HUDEP-2 (cell line): ENCODE measurements at regions not wholly inside any gene's neighbourhood (a gene's known extent, or its start where the extent isn't known, plus 50 kb on each side); places are given as distances from the start of the nearest gene placed in this dataset.

Experiments
- DNase-seq, 76 experiments: peaks; one replicate each; lab custom pipeline; 2025; ENCODE audit not compliant: unreplicated experiment in 76 of 76; lab: John Stamatoyannopoulos, UW

DNA sequence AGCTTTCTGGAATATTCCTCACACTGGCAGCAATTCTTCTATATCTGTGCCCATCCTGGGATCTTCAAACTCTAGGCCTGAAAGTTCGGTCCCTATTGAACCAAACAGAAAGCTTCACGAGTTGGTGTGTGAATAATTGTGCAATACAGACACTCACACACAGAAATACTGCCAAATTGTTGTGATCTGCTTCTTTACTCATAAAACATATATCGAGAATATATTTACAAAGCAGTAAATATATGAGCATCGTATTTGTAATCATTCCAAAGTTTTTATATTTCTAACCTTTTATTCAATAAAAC lies 56.6 kb upstream of the BEX4 start:
- no peak for DNase-seq

DNA sequence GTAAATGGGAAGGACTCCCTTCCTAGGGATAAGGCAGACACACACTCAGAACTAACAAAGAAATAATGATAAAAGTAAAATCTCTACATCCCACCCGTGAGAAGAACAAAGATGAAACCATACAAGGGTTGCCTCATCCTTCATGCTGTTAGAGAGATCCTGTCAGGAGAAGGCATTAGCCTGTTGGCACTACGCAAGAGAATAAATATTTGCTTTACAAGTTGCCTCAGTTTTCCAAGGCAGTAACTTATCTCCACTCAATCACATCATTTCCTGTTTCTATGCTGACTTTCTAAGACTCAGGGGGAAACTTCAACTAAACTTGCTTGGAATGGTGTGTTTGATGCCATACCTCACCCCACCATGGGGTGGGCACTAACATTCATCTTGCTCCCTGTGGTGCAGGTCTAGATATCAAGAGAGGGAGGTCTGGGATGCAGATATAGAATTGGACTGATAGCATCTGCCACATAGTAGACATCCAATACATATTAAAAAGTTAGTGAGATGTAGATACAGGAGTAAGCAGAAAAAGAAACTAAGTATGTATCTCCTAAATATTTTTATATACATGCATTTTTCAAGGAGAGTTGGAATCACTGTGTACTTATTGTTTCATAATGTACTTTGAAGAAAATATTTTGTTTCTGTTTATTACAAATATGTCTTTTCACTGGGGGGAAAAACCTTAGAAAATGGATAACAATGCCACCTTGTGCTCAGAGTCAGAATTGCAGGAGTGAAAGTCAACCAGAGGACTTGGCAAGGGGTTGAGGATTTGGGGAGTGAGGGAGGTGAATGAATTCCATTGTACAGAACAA lies 57.2 kb upstream of the BEX4 start:
- DNase-seq, result peak in 36 of 76 experiments; percentile 0 to 49 (median 7)

GRCh38 chrX:103155201-103155600 lies 59.7 kb upstream of the BEX4 start:
- no peak for DNase-seq

DNA sequence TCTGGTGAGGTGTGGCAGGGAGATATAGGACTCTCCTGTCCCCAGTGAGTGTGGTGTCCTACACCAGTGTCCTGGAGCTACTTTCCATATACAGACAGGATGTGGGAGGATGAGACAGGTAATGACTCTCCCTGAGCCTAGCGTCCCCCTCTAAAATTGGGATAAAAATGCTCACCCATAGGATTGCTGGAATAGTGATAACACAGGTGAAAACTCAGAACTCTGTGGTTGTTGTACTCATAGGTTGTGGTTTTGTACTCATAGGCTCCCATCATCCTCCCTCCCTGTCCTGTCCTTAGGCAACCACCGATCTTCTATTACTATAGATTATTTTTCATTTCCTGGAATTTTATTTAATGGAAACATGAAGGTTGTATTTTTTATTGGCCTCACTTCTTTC lies 60.7 kb upstream of the NXF3 start:
- peak in 2 of 76 experiments; percentile 0 for DNase-seq

GRCh38 chrX:103151799-103152198 lies 58.9 kb upstream of the NXF3 start:
- no peak for DNase-seq

- DNase-seq, result no peak
These were observed 56.7 kb upstream of the NXF3 start for GRCh38 chrX:103149652-103150051.

DNA sequence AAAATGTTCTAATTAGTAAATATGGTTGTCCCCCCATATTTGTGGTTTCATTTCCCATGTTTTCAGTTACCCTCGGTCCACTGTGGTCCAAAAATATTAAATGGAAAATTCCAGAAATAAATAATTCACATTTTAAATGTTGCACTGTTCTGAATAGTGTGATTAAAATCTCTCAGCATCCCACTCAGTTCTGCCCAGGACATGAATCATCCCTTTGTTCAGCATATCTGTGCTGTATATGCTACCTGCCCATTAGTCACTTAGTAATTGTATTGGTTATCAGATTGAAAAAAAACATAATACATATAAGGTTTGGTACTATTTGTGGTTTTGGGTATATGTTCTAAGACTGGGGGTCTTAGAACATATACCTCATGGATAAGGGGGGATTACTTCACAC lies 55.1 kb upstream of the NXF3 start:
- DNase-seq, result no peak
